Limb (tissue), 2 donors: ENCODE measurements at regions not wholly inside any gene's neighbourhood (a gene's known extent, or its start where the extent isn't known, plus 50 kb on each side); places are given as distances from the start of the nearest gene placed in this dataset.
"Not testable (repeated sequence)": the region's sequence is repeated elsewhere in the genome, so short reads cannot be mapped to it uniquely, and the experiment has no call there.

Source experiments
- DNase-seq, 2 donors: peaks; one replicate each; pipeline ENCODE4 v3.0.0-alpha.2; 2016; ENCODE audit errors: extremely low spot score in 2 of 2

GRCh38 chr13:38002606-38003005, 133.0 kb upstream of the TRPC4 start:
- no peak for DNase-seq

- DNase-seq = peak in 1 of 2 donors; percentile 7
These were observed 128.1 kb upstream of the TRPC4 start for GRCh38 chr13:37997641-37998040.

- DNase-seq = peak; percentile 27 to 45
These were observed 125.5 kb upstream of the TRPC4 start for GRCh38 chr13:37995092-37995491.

GRCh38 chr13:37986811-37987210, 117.2 kb upstream of the TRPC4 start:
- DNase-seq = no peak

GRCh38 chr13:37985281-37985680, 115.7 kb upstream of the TRPC4 start:
- DNase-seq = no peak

GRCh38 chr13:37984357-37984756, 114.8 kb upstream of the TRPC4 start:
- DNase-seq = no peak

GRCh38 chr13:37981932-37982331, 112.4 kb upstream of the TRPC4 start:
- no peak for DNase-seq

- no peak for DNase-seq
These were observed 109.1 kb upstream of the TRPC4 start for GRCh38 chr13:37978680-37979079.

- DNase-seq = no peak
These were observed 99.0 kb upstream of the TRPC4 start for GRCh38 chr13:37968555-37968954.

- no peak for DNase-seq
These were observed 96.7 kb upstream of the TRPC4 start for GRCh38 chr13:37966266-37966665.

- DNase-seq = no peak
These were observed 90.9 kb upstream of the TRPC4 start for GRCh38 chr13:37960427-37960826.

GRCh38 chr13:37959284-37959683, 89.7 kb upstream of the TRPC4 start:
- DNase-seq = no peak

GRCh38 chr13:37956536-37956935, 87.0 kb upstream of the TRPC4 start:
- DNase-seq = no peak

- DNase-seq = not testable (repeated sequence)
These were observed 85.0 kb upstream of the TRPC4 start for GRCh38 chr13:37954597-37954996.

- DNase-seq = no peak
These were observed 84.6 kb upstream of the TRPC4 start for GRCh38 chr13:37954191-37954590.

GRCh38 chr13:37953696-37954095, 84.1 kb upstream of the TRPC4 start:
- DNase-seq = no peak

- DNase-seq = no peak
These were observed 80.4 kb upstream of the TRPC4 start for GRCh38 chr13:37950016-37950415.

- DNase-seq = no peak
These were observed 78.0 kb upstream of the TRPC4 start for GRCh38 chr13:37947419-37948140.

- no peak for DNase-seq
These were observed 76.3 kb upstream of the TRPC4 start for GRCh38 chr13:37945651-37946575.

- DNase-seq = no peak
These were observed 75.4 kb upstream of the TRPC4 start for GRCh38 chr13:37944869-37945442.

- DNase-seq = no peak
These were observed 74.7 kb upstream of the TRPC4 start for GRCh38 chr13:37944081-37944868.
